Calu3 (cell line): ENCODE measurements at regions not wholly inside any gene's neighbourhood (a gene's known extent, or its start where the extent isn't known, plus 50 kb on each side); places are given as distances from the start of the nearest gene placed in this dataset.

ENCODE experiments used
- BruUV-seq: library from RNA; stranded (reverse); fragments of 400-500 nt; replicated peaks from 2 replicates; lab custom pipeline; 2021; lab: Mats Ljungman, UMichigan
- CTCF ChIA-PET: fragments of 300-600 bp; sonication (Branson Sonifier 250); formaldehyde crosslinking; loops from one replicate; lab custom pipeline; 2022; ENCODE audit warnings: antibody characterized with exemption; lab: Charles Lee
- DNase-seq: peaks from one replicate; pipeline ENCODE4 v3.0.0; 2022
- H3K27ac Mint-ChIP-seq: one replicate; pipeline ENCODE4 v1.8.0; 2022; ENCODE audit warnings: mixed read lengths; ENCODE audit not compliant: unreplicated experiment
- H3K27me3 Mint-ChIP-seq: one replicate; pipeline ENCODE4 v1.8.0; 2022; ENCODE audit warnings: mixed read lengths; ENCODE audit not compliant: unreplicated experiment
- H3K36me3 Mint-ChIP-seq: one replicate; pipeline ENCODE4 v1.8.0; 2022; ENCODE audit warnings: mild to moderate bottlenecking, moderate library complexity, mixed read lengths; ENCODE audit not compliant: insufficient read depth, unreplicated experiment
- H3K4me1 Mint-ChIP-seq: one replicate; pipeline ENCODE4 v1.8.0; 2022; ENCODE audit warnings: mild to moderate bottlenecking, low read depth, mixed read lengths; ENCODE audit not compliant: unreplicated experiment
- H3K4me3 Mint-ChIP-seq: one replicate; pipeline ENCODE4 v1.8.0; 2022; ENCODE audit warnings: mild to moderate bottlenecking, low read depth, moderate library complexity, mixed read lengths; ENCODE audit not compliant: unreplicated experiment
- H3K9me3 Mint-ChIP-seq: one replicate; pipeline ENCODE4 v1.8.0; 2022; ENCODE audit warnings: low read depth, mixed read lengths; ENCODE audit not compliant: unreplicated experiment
- CTCF ChIP-seq: fragments of 200-600 bp; IDR thresholded peaks from one replicate; pipeline ENCODE4 v1.8.0; 2022; ENCODE audit warnings: antibody characterized with exemption; ENCODE audit not compliant: unreplicated experiment
- intact Hi-C: fragments of 100-400 bp; cut with micrococcal nuclease; formaldehyde crosslinking; loops from one replicate; pipeline ENCODE4 v1.10.0; 2022; ENCODE audit not compliant: unreplicated experiment

- H3K27me3 Mint-ChIP-seq = no peaks in the 10 kb centered on the region
- H3K9me3 Mint-ChIP-seq = peaks cover 4% of the 10 kb centered on the region
- no peak overlapping the region for H3K4me3 Mint-ChIP-seq
- CTCF ChIA-PET = interaction anchor here (0.5 kb wide), 1 partner anchor 9 kb away, joined by 5 read pairs; no protein-coding TSS in a partner anchor
- TF ChIP-seq CTCF = no peak
- no peaks in the 10 kb centered on the region for H3K4me1 Mint-ChIP-seq
- no peak overlapping the region for H3K27ac Mint-ChIP-seq
- no peak for DNase-seq
- intact Hi-C loops = no loop called here
- BruUV-seq = no TSS peak
- no peaks in the 10 kb centered on the region for H3K36me3 Mint-ChIP-seq
These were observed 710.3 kb downstream of the ZBBX start for GRCh38 chr3:166669781-166670180.

- peaks cover 19% of the 10 kb centered on the region for H3K9me3 Mint-ChIP-seq
- no peaks in the 10 kb centered on the region for H3K27me3 Mint-ChIP-seq
- no peak for TF ChIP-seq CTCF
- DNase-seq = peak; percentile 56
- peaks cover 4% of the 10 kb centered on the region for H3K36me3 Mint-ChIP-seq
- H3K27ac Mint-ChIP-seq = peak overlapping the region; percentile 76
- BruUV-seq = no TSS peak
- H3K4me3 Mint-ChIP-seq = no peak overlapping the region
- CTCF ChIA-PET = interaction anchor here (0.7 kb wide), 1 partner anchor 369 kb away, joined by 3 read pairs; no protein-coding TSS in a partner anchor
- intact Hi-C loops = no loop called here
- H3K4me1 Mint-ChIP-seq = peaks cover 12% of the 10 kb centered on the region
These were observed 716.9 kb downstream of the ZBBX start for GRCh38 chr3:166663194-166663593.

GRCh38 chr3:166661621-166662020, 718.5 kb downstream of the ZBBX start:
- CTCF ChIA-PET = no interaction called here
- no peak for TF ChIP-seq CTCF
- intact Hi-C loops = no loop called here
- H3K27ac Mint-ChIP-seq = no peak overlapping the region
- peaks cover 21% of the 10 kb centered on the region for H3K9me3 Mint-ChIP-seq
- no peak for DNase-seq
- BruUV-seq = no TSS peak
- no peak overlapping the region for H3K4me3 Mint-ChIP-seq
- H3K27me3 Mint-ChIP-seq = no peaks in the 10 kb centered on the region
- H3K36me3 Mint-ChIP-seq = peaks cover 4% of the 10 kb centered on the region
- H3K4me1 Mint-ChIP-seq = peaks cover 12% of the 10 kb centered on the region

GRCh38 chr3:166660962-166661361, 719.1 kb downstream of the ZBBX start:
- Mint-ChIP-seq H3K27me3 (no peaks in the 10 kb centered on the region), H3K36me3 (peaks cover 4% of the 10 kb centered on the region), H3K4me3 (no peak overlapping the region), H3K27ac (no peak overlapping the region), H3K9me3 (peaks cover 23% of the 10 kb centered on the region), H3K4me1 (peaks cover 12% of the 10 kb centered on the region)
- intact Hi-C loops = no loop called here
- CTCF ChIA-PET = no interaction called here
- DNase-seq = no peak
- no TSS peak for BruUV-seq
- no peak for TF ChIP-seq CTCF
